DMS153 treated with DMSO at 0.1 percent for 48 hours (cell line): ENCODE measurements at regions not wholly inside any gene's neighbourhood (a gene's known extent, or its start where the extent isn't known, plus 50 kb on each side); places are given as distances from the start of the nearest gene placed in this dataset.

Source experiments
- DNase-seq: peaks from one replicate; lab custom pipeline; 2025; ENCODE audit not compliant: unreplicated experiment; lab: John Stamatoyannopoulos, UW

GRCh38 chr11:90818196-90818745, 595.4 kb upstream of the CHORDC1 start:
- DNase-seq = no peak

- no peak for DNase-seq
Observed at GRCh38 chr11:90809581-90809980, 586.7 kb upstream of the CHORDC1 start.

- no peak for DNase-seq
Observed at GRCh38 chr11:90805172-90805571, 582.3 kb upstream of the CHORDC1 start.

GRCh38 chr11:90803831-90804230, 581.0 kb upstream of the CHORDC1 start:
- DNase-seq = no peak

- no peak for DNase-seq
Observed at GRCh38 chr11:90803366-90803765, 580.5 kb upstream of the CHORDC1 start.

- DNase-seq = no peak
Observed at GRCh38 chr11:90798769-90799168, 575.9 kb upstream of the CHORDC1 start.

- DNase-seq = no peak
Observed at GRCh38 chr11:90795746-90796145, 572.9 kb upstream of the CHORDC1 start.

GRCh38 chr11:90788961-90789360, 566.1 kb upstream of the CHORDC1 start:
- no peak for DNase-seq

- DNase-seq = no peak
Observed at GRCh38 chr11:90784241-90784814, 561.5 kb upstream of the CHORDC1 start.

GRCh38 chr11:90783111-90783510, 560.3 kb upstream of the CHORDC1 start:
- no peak for DNase-seq

GRCh38 chr11:90779098-90779497, 556.2 kb upstream of the CHORDC1 start:
- no peak for DNase-seq

- no peak for DNase-seq
Observed at GRCh38 chr11:90775567-90776165, 552.8 kb upstream of the CHORDC1 start.

GRCh38 chr11:90774727-90775566, 552.1 kb upstream of the CHORDC1 start:
- no peak for DNase-seq

GRCh38 chr11:90770007-90770406, 547.2 kb upstream of the CHORDC1 start:
- DNase-seq = no peak

- DNase-seq = no peak
Observed at GRCh38 chr11:90766121-90766520, 543.3 kb upstream of the CHORDC1 start.

GRCh38 chr11:90764691-90765090, 541.8 kb upstream of the CHORDC1 start:
- DNase-seq = no peak

GRCh38 chr11:90757849-90758494, 535.1 kb upstream of the CHORDC1 start:
- no peak for DNase-seq

- no peak for DNase-seq
Observed at GRCh38 chr11:90756617-90757016, 533.8 kb upstream of the CHORDC1 start.

- DNase-seq = no peak
Observed at GRCh38 chr11:90753546-90753945, 530.7 kb upstream of the CHORDC1 start.

GRCh38 chr11:90747057-90747456, 524.2 kb upstream of the CHORDC1 start:
- no peak for DNase-seq

GRCh38 chr11:90744169-90744568, 521.3 kb upstream of the CHORDC1 start:
- no peak for DNase-seq
